CD14-positive monocyte (primary cell): ENCODE measurements at regions not wholly inside any gene's neighbourhood (a gene's known extent, or its start where the extent isn't known, plus 50 kb on each side); places are given as distances from the start of the nearest gene placed in this dataset.

Source experiments
- DNase-seq, 3 donors: peaks; one replicate each; pipeline ENCODE4 v3.0.0-alpha.2; 2011 to 2022
- H2AFZ ChIP-seq: 2 replicates; pipeline ENCODE4 v1.6.0; 2012; ENCODE audit warnings: mild to moderate bottlenecking, low read depth, low read length, inconsistent platforms; ENCODE audit not compliant: insufficient read depth, poor library complexity, severe bottlenecking
- H3K27ac ChIP-seq, 2 donors: 1 replicate in 1 of 2; 2 replicates in 1 of 2; pipeline ENCODE4 v1.5.1; 2012 to 2013; ENCODE audit warnings: low read length in 2 of 2, control low read depth in 1 of 2, inconsistent platforms in 1 of 2, low read depth in 1 of 2, mild to moderate bottlenecking in 1 of 2
- H3K27me3 ChIP-seq, 2 donors: one replicate each; pipeline versions ENCODE4 v1.6.0 to v1.6.1; 2011 to 2013; ENCODE audit warnings: low read length in 2 of 2; ENCODE audit not compliant: control insufficient read depth in 2 of 2, insufficient read depth in 2 of 2
- H3K36me3 ChIP-seq, 2 donors: replicated peaks in 1 of 2; 1 replicate in 1 of 2; 2 replicates in 1 of 2; pipeline versions ENCODE4 v1.5.1 to v1.6.1; 2012 to 2013; ENCODE audit warnings: low read length in 2 of 2, control low read depth in 1 of 2, inconsistent platforms in 1 of 2, mild to moderate bottlenecking in 1 of 2; ENCODE audit not compliant: insufficient read depth in 2 of 2, control insufficient read depth in 1 of 2
- H3K4me1 ChIP-seq, 2 donors: 1 replicate in 1 of 2; 2 replicates in 1 of 2; pipeline versions ENCODE4 v1.5.1 to v1.6.1; 2012 to 2013; ENCODE audit warnings: low read length in 2 of 2, control low read depth in 1 of 2, inconsistent platforms in 1 of 2, mild to moderate bottlenecking in 1 of 2, moderate library complexity in 1 of 2; ENCODE audit not compliant: insufficient read depth in 2 of 2, control insufficient read depth in 1 of 2
- H3K4me2 ChIP-seq: replicated peaks from 2 replicates; pipeline ENCODE3; 2012; ENCODE audit warnings: low read length, moderate library complexity, mild to moderate bottlenecking; ENCODE audit not compliant: poor library complexity, severe bottlenecking; ENCODE audit errors: extremely low read depth
- H3K4me3 ChIP-seq, 3 experiments: fragments of 200-600 bp in 1 of 3; sonication (generic) in 1 of 3; replicated peaks in 1 of 3; 1 replicate in 2 of 3; 2 replicates in 1 of 3; pipeline ENCODE4 v1.5.1; 2011 to 2013; ENCODE audit warnings: low read length in 3 of 3, mild to moderate bottlenecking in 3 of 3, control low read depth in 2 of 3, low read depth in 2 of 3, inconsistent platforms in 1 of 3, moderate library complexity in 1 of 3
- H3K79me2 ChIP-seq: 2 replicates; pipeline ENCODE4 v1.6.0; 2012; ENCODE audit warnings: mild to moderate bottlenecking, control low read depth, inconsistent platforms, low read length, moderate library complexity; ENCODE audit not compliant: insufficient read depth
- H3K9ac ChIP-seq: 2 replicates; pipeline ENCODE4 v1.6.0; 2017; ENCODE audit warnings: low read length, mild to moderate bottlenecking; ENCODE audit not compliant: insufficient read depth, poor library complexity, severe bottlenecking
- H3K9me3 ChIP-seq, 2 donors: replicated peaks in 1 of 2; 1 replicate in 1 of 2; 2 replicates in 1 of 2; pipeline versions ENCODE4 v1.5.1 to v1.6.1; 2012 to 2013; ENCODE audit warnings: low read length in 2 of 2, control low read depth in 1 of 2; ENCODE audit not compliant: control insufficient read depth in 1 of 2, insufficient read depth in 1 of 2
- H4K20me1 ChIP-seq: 2 replicates; pipeline ENCODE4 v1.6.0; 2012; ENCODE audit warnings: mild to moderate bottlenecking, low read length, control low read depth, moderate library complexity; ENCODE audit not compliant: insufficient read depth
- H3K27ac Mint-ChIP-seq, 7 donors: one replicate each; pipeline ENCODE4 v1.8.0; 2020; ENCODE audit warnings: mild to moderate bottlenecking in 7 of 7, mixed read lengths in 7 of 7, moderate library complexity in 6 of 7, inconsistent platforms in 2 of 7
- H3K27me3 Mint-ChIP-seq, 3 donors: one replicate each; pipeline ENCODE4 v1.8.0; 2021 to 2022; ENCODE audit warnings: low read depth in 3 of 3, mild to moderate bottlenecking in 3 of 3, mixed read lengths in 3 of 3, moderate library complexity in 3 of 3, inconsistent platforms in 1 of 3
- H3K36me3 Mint-ChIP-seq, 2 donors: one replicate each; pipeline ENCODE4 v1.8.0; 2020; ENCODE audit warnings: mixed read lengths in 2 of 2, inconsistent platforms in 1 of 2, mild to moderate bottlenecking in 1 of 2
- H3K4me1 Mint-ChIP-seq: one replicate; pipeline ENCODE4 v1.8.0; 2020; ENCODE audit warnings: mild to moderate bottlenecking, mixed read lengths
- H3K4me3 Mint-ChIP-seq, 2 donors: one replicate each; pipeline ENCODE4 v1.8.0; 2020; ENCODE audit warnings: mild to moderate bottlenecking in 2 of 2, mixed read lengths in 2 of 2, moderate library complexity in 1 of 2
- H3K9me3 Mint-ChIP-seq, 7 donors: one replicate each; pipeline ENCODE4 v1.8.0; 2020 to 2022; ENCODE audit warnings: mixed read lengths in 7 of 7, mild to moderate bottlenecking in 6 of 7, moderate library complexity in 6 of 7, inconsistent platforms in 2 of 7
- CTCF ChIP-seq: fragments of 200-600 bp; IDR thresholded peaks from one replicate; pipeline ENCODE4 v1.8.0; 2022; ENCODE audit warnings: antibody characterized with exemption, mild to moderate bottlenecking
- WGBS: methylation state at CpG from one replicate; pipeline ENCODE4 v1.1.5; 2013; ENCODE audit warnings: missing lambda C conversion rate; ENCODE audit not compliant: insufficient coverage; 5-methylcytosine and 5-hydroxymethylcytosine counted together
- intact Hi-C, 2 donors: fragments of 100-400 bp; cut with micrococcal nuclease; formaldehyde crosslinking; loops; one replicate each; pipeline versions ENCODE4 v1.15.0 to v1.15.1; 2023

- no peaks in the 10 kb centered on the region for H3K36me3 ChIP-seq
- H3K4me3 Mint-ChIP-seq = no peak overlapping the region
- H2AFZ ChIP-seq = no peak overlapping the region
- TF ChIP-seq CTCF = no peak
- H3K4me2 ChIP-seq = no peak overlapping the region
- no peaks in the 10 kb centered on the region for H3K4me1 ChIP-seq
- no peaks in the 10 kb centered on the region for H3K27me3 ChIP-seq
- H3K36me3 Mint-ChIP-seq = no peaks in the 10 kb centered on the region
- no peaks in the 10 kb centered on the region for H3K9me3 Mint-ChIP-seq
- 100% methylated on average over 2 of the region's 3 CpGs for WGBS
- no peaks in the 10 kb centered on the region for H4K20me1 ChIP-seq
- no peaks in the 10 kb centered on the region for H3K4me1 Mint-ChIP-seq
- intact Hi-C loops = no loop called here
- DNase-seq = no peak
- no peaks in the 10 kb centered on the region for H3K79me2 ChIP-seq
- H3K27ac Mint-ChIP-seq = no peak overlapping the region
- no peak overlapping the region for H3K4me3 ChIP-seq
- H3K27me3 Mint-ChIP-seq = peaks cover under 1 to 3% (median 3%) of the 10 kb centered on the region in 3 donors
- H3K9ac ChIP-seq = no peak overlapping the region
- no peaks in the 10 kb centered on the region for H3K9me3 ChIP-seq
- no peak overlapping the region for H3K27ac ChIP-seq
Observed at GRCh38 chr2:118622108-118622507, 225.3 kb downstream of the EN1 start.

- Histone ChIP-seq H3K9me3 (no peaks in the 10 kb centered on the region), H3K36me3 (no peaks in the 10 kb centered on the region), H3K4me1 (no peaks in the 10 kb centered on the region), H3K27me3 (no peaks in the 10 kb centered on the region), H2AFZ (no peak overlapping the region), H3K4me3 (no peak overlapping the region), H4K20me1 (no peaks in the 10 kb centered on the region), H3K4me2 (no peak overlapping the region), H3K79me2 (no peaks in the 10 kb centered on the region), H3K9ac (no peak overlapping the region), H3K27ac (no peak overlapping the region)
- no peak for DNase-seq
- no peak overlapping the region for H3K27ac Mint-ChIP-seq
- H3K4me1 Mint-ChIP-seq = no peaks in the 10 kb centered on the region
- no peaks in the 10 kb centered on the region for H3K36me3 Mint-ChIP-seq
- H3K27me3 Mint-ChIP-seq = peaks cover 0 to 6% (median 0%) of the 10 kb centered on the region in 3 donors
- WGBS = 87% methylated on average over 12 of the region's 13 CpGs
- H3K4me3 Mint-ChIP-seq = no peak overlapping the region
- H3K9me3 Mint-ChIP-seq = peaks cover 0 to 3% (median 0%) of the 10 kb centered on the region in 7 donors
- TF ChIP-seq CTCF = no peak
- intact Hi-C loops = no loop called here
Observed at GRCh38 chr2:118618279-118618678, 229.2 kb downstream of the EN1 start.
